Islet precursor cell (in vitro differentiated cells): ENCODE measurements at regions not wholly inside any gene's neighbourhood (a gene's known extent, or its start where the extent isn't known, plus 50 kb on each side); places are given as distances from the start of the nearest gene placed in this dataset.
"Not testable (repeated sequence)": the region's sequence is repeated elsewhere in the genome, so short reads cannot be mapped to it uniquely, and the experiment has no call there.

Experiments
- DNase-seq: peaks from one replicate; pipeline ENCODE4 v3.0.0-alpha.2; 2018

DNA sequence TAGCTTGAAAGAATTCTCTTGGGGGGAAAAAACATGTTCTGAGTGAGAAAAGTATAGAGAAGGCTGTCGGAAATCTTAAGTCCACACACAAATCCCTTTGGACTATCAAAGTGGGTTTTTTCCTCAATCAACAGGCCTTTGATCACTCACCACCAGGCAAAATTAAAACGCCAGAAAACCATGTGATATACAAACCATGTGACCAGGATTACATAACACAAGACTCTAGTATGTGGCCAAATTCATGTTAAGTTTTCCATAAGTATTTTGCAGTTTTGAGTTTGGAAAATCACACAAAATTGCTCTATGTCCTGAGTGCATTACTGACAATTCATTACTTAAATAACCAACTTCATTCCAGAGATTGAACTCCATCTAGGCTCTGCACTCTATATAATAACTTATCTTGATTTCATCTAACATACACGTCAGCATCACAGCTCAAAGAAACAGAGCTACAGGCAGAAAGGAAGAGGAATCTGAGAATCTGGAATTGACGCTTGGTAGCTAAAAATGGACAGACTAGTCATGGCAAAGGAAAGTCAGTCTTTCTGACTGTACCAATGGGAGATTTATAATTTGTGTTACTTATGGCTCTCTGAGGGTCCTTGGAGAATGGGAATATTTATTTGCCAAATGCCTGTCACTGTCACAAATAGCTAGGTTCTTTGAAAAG, 383.5 kb downstream of the SFMBT2 start:
- DNase-seq: no peak

DNA sequence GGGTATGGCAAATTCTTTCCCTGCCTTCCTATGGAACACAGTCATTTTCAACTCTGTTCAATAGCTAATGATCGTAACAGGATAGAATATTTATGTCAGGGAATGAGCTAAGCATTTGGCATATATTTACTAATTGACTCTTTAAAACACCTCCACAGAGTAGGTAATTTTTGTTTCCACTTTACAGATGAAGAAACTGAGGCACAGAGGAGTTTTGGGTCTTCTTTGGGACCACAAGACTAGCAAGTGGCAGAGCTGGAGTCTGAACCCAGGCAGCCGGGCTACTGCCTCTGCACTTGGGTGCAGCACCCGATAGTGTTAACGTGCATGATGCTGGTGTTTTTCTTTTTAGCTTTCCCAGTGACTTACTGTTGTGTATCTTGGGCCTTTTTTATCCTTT, 384.0 kb downstream of the SFMBT2 start:
- DNase-seq: no peak

DNA sequence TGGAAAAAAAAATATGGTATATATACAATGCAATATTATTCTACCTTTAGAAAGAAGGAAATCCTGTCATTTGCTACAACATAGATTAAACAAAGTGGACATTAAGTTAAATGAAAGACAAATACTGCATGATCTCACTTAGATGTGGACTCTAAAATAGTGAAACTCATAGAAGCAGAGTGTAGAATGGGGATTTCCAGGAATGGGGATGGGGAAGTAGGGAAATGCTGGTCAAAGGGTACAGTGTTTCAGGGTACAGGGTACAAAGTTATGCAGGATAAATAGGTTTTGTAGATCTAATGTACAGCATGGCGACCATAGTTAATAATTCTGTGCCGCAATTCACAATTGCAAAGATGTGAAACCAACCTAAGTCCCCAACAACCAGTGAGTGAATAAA, 385.5 kb downstream of the SFMBT2 start:
- no peak for DNase-seq

DNA sequence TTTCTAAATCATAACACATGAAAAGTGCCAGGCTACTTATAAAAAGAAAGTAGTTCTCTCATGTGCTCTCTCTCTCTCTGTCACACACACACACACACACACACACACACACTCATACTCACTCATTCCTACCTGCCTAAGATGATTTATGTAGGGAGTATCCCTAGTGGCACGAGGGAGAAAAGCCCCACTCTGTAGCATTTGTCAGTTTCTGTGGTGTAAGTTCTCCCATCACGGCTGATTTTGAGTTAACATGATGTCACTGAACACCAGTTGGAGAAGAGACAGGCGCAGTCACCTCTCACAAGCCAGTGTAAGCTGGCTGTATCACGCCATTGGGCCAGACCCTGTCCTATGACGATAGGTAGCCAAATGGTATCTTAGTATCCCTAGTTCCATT, 395.4 kb downstream of the SFMBT2 start:
- DNase-seq: no peak

DNA sequence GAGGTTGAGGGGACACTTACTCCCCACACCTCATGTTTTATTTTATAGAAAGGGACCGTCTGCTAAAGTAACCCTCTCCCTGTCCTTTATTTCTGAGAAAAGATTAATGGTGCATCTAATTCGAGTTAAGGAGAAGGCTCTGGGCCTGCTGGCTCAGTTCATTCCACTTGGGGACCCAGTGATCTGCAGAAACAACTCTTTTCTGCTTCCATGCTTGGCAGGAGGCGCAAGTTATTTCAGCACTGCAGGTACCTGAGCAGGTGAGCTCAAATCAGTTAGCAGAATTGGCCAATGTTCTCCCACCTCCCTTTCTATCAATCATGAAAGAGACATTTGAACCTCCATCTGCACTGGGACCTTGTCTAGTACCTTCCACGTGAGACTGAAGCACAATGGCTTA, 396.1 kb downstream of the SFMBT2 start:
- DNase-seq: no peak

DNA sequence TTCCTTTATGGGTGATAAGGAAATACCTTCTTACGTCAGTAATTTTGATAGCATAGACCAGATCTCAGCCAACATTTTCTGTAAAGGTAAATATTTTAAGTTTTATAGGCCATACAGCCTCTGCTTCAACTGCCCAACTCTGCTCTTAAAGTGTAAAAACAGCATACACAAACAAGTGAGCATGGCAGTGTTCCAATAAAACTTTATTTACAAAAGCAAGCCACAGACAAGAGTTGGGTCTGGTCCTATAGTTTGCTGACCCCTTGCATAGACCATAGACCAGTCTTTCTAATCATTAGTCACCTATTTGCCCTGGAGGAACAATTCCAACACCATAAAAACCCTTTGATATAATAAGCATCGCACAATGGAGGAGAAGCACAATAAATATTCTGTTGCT, 398.8 kb downstream of the SFMBT2 start:
- no peak for DNase-seq

DNA sequence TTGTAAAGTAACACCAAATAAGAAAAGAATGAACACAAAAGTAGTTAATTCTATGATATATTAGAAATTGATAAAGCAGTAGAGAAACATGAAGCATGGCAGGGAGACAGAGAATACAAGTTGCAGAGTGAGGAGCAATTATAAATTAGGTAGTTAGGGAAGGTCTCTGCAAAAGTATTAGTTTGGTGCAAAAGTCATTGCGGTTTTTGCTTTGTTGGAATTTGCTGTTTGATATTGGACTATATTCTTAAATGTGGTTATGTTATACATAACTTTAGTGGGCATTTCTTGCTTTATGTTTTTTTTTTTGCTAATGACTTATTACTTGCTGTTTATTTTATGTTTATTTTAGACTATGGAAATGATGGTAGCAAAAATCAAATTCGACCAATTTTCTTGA, 402.2 kb downstream of the SFMBT2 start:
- DNase-seq: no peak

DNA sequence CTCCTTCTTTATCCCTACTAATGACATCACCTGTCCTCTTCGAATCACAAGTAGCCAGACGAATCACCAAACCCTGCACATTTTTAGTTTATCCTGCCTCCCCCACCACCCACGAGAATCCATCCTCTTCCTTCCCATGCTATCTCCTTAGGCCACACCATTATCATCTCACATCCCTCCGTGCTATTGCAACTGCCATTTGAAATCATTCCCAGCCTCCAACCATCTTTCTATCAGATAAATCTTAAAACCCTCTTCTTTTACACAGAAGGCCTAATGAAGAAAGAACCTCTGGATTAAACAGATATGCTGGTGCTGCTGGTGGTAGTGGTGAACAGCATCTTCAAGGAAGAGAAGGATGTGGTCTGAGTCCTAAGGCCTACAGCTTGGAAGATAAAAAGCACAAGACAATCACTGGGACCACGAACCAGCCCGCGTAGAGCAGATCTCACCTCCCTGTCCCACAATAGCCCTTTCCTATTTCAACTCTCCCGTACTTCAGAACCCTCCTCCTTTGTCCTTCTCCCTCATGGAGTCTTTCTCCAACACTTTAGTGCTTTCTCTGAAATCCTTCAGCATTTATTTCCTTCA, 403.1 kb downstream of the SFMBT2 start:
- DNase-seq: no peak

DNA sequence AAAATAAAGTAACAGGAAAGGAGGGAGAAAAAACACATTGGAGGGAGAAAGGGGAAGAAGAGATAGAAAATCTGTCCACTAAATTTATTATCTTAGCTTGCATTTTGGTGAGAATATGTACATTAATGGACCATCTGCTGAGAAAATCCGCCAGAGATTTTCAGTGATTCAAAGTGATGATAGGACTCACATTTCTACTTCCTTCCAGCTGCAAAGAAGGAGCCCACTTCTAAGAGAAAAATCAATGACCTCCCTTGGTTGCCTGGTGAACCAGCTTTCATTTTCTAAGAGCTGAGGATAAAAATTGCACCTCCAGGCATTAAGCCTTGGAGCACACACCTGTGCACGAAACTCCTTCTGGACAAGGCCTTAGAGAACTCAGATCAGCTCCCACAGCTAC, 404.3 kb downstream of the SFMBT2 start:
- no peak for DNase-seq

DNA sequence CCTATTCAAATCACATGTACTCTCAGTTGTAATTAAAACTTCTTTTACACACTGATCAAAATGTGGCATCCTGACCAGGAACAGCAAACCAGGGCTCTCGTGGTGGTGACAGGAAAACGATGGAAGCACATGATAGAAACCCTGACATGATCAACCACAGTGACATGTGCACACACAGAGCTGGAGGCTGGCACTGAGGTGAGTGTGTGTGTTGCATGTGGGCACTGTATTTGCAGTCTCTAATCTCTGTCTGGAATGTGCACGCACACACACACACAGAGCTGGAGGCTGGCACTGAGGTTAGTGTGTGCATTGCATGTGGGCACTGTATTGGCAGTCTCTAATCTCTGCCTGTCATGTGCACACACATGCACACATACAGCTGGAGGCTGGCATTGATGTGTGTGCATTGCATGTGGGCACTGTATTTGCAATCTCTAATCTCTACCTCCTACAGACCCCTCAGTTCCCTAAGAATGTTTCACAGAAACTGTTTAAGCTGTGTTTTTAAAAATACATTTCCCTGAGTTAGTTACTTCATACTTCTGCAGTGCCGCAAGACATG, 406.9 kb downstream of the SFMBT2 start:
- DNase-seq: no peak

DNA sequence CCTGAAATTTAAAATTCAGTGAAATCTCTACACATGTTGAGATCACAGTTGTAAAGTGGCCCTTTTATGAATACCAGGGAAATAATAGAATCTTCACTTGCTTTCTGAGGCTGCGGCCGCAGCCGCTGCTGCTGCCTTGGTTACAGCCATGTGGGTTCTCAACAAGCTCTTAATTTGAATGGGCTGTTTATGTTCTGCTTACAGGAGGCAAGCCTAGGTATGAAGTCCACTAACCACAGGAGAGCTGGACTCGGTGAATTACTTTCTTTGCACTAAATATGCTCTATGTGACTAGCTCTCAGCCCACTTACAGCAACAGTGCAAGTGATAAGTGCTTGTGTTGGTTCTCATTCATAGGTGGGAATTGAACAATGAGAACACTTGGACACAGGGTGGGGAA, 410.8 kb downstream of the SFMBT2 start:
- DNase-seq: no peak

DNA sequence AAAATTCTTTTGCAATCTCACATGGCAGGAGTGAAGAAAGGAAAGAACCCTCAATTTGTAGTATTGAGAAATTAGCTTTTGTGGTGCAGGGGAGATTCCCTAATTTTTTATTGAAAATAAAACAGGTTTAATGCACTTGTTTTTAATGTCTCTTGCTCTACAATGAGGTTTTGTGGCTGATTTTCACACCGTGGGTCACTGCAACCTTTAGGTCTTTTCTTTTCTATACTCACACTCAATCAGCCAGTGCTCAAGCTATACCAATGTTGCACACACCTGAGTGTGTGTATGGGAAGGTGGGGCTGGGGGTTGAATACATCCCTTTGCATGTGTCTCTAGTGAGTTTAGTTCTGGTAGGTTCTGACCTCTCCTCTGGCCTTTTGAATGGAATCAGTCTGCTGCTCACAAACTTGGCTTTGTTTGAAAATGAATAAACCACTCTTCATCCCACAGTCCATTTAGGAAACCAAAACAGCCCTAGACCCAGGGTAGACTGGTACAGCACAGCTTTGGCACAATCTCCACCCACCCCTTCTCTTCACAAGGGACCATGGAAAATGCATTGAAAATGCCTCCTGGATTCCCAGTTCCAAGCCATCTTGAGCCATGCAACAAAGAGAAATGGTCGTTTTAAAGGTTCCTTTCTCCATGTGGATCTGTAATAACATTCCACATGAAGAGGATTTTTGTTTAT, 411.5 kb downstream of the SFMBT2 start:
- no peak for DNase-seq

DNA sequence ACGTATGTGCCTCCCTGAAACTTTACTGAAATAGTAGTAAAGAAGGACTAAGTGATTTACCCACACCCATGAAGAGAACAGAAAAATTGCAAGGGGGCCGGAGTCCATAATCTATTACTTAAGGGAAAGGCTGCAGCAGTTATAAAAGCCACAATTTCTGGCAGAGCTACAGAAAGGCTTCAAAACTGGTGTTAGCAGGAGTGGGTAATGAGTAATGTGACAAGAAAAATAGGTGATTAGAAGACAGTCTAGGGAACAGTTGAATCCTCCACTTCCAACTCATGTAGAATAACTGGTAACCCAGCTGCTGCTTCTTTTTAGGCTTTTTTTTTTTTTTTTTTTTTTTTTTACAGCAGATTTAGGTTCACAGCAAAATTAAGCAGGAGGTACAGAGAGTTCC, 413.3 kb downstream of the SFMBT2 start:
- no peak for DNase-seq

DNA sequence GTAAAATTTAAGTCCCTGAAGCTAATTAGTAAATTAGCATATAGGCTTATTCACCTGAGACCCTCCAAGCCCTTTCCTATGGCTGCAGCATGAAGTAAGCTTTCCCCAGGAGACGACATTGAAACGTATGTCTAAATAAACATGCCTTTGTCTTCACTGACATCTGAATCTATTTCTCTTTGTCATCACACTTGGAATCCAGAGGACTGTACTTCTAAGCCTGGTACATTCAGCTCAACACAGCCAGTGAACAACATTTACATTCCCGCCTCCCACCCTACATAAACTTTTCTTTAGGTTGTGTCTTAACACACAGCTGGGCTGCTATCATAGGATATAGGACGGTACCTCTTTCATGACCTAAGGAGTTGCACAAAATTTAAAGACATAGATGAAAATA, 414.4 kb downstream of the SFMBT2 start:
- DNase-seq: no peak

DNA sequence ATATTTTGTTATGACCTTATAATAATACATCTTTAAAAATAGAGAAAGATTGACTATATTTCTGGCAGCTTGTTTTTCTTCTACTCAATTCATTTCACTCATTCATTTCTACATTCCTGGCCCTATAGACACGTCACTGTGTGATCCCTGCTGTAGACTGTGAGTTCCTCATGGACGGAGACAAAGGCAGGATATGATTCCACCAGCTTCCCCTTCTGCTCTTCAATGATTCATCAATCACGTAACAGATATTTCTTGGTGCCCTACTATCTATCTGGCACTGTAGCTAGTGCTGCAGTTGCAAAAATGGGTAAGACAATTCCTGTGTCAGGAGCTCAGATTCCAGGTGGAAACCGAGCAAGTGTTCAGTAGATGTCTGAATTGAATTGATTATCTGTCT, 415.0 kb downstream of the SFMBT2 start:
- DNase-seq: no peak

DNA sequence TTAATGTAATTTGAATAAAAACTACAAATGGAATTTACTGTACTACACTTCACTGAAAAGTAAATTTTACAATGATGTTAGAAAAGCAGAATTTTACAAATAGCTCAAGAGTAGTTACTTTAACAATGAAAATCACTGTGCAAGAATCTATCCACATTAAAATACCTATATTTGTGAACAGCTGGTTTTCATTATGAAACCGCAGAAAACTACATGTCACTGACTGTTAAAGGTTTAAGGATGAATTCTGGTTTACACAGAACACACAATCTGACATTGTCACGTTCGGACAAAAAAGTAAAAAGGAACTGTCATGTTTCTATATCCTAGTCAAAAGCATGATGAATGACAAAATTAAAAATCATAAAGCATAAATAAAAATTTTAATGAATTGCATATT, 415.3 kb upstream of the PRKCQ start:
- DNase-seq: no peak

DNA sequence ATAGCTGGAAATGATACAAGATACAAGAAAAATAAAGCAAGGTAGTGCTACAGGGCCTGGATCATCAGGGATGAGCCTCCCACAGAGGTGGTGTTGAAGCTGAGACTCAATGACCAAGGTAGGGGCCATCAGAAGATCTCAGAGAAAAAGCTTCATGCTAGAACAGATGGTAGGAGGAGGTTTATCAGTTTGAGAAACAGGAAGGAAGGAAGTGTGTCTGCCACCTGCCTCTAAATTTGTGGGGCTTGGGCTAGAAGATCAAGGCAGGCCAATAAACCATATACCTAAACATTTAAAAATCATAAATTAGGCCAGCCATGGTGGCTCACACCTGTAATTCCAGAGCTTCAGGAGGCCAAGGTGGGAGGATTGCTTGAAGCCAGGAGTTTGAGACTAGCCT, 410.8 kb upstream of the PRKCQ start:
- DNase-seq: no peak

DNA sequence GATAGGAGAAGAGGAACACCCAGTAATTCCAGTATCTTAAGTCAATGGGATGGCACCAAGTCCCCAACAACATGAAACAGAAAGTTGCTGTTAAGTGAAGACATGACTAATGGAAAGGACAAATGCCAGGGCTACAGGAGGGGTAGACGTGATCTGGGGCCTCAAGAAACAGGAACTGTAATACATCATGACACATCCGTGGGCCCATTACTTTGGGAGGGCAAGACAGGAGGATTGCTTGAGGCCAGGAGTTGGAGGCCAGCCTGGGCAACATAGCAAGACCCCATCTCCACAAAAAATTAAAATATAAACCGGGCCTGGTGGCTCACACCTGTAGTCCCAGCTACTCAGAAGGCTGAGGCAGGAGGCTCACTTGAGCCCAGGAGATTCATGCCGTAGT, 408.6 kb upstream of the PRKCQ start:
- DNase-seq: no peak

DNA sequence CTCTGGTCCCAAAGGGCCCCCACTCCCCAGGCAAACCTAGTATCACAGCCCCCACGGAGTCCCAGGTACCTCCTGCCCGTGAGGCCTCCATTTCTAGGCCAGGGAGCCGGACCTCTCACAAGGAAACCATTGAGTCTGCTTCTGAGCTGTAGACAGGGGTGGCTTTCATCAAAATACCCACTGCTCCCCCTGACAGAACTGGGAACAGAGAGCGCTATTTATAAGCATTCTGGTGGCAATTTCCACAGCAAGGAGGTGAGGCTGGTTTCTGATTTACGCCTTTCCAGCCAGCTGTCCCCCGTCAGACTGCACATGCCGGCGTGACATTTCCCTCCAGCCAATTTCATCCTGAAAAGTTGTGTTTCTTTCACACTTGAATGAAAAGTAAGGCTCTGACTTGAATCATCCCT, 407.5 kb upstream of the PRKCQ start:
- DNase-seq: no peak

DNA sequence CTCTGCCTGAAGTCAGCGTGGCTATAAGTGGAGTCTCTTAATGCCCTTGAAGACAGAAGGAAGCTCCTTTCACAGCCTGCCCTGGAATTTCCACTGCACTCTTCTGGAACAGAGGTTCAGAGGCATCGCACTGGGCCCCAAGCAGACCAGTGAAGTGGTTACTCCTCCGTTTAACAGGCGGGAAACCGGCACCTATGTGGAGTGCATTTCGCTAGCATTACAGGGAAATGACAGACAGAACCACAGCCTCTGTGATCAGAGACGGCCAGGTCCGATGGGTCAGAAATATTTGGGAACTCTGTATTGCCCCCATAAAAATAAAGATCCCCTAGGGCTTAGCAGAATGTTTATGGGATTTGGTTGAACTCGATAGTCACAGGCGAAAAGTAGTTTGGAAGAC, 406.9 kb upstream of the PRKCQ start:
- no peak for DNase-seq

DNA sequence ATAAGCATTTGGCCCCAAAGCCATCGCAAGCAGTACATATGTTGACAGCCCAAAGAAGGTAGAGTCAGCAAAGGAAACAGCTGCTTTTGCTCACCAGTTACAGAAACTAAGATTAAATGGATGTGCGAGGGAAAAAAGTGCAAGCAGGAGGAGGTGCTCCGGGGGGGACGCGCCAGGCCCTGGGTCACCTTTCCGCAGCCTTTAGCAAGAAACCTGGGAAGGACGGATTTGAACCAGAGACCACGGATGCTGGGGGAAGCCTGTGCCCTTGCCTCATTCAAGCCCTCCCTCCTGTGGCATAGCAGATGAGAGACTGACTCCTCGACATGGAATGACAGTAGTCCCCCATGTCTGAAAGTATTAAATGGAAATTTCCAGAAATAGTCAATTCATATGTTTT, 405.6 kb upstream of the PRKCQ start:
- no peak for DNase-seq

DNA sequence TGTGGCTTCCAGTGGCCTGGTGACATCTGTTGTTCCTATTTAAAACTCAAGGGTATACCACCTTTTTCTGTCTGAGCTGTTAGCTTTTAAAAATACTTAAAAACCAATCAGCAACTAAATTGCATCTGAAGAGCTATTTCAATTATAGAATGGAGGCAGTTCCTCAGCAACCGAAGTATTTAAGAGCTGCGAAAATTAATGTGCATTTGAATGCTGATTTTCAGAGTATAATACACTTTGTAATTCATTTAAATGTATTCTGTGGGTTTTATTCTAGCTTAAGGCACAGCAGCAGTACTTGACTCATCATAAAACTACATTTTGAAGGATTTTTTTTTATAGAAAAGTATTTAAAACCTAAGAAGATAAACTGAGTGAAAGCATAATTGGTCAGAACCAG, 404.9 kb upstream of the PRKCQ start:
- no peak for DNase-seq

DNA sequence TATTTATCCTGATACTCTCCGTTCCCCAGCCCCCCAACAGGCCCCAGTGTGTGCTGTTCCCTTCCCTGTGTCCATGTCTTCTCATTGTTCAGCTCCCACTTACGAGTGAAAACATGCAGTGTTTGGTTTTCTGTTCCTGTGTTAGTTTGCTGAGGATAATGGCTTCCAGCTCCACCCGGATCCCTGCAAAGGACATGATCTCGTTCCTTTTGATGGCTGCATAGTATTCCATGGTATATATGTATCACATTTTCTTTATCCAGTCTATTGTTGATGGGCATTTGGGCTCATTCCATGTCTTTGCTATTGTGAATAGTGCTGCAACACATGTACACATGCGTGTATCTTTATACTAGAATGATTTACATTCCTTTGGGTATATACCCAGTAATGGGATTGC, 403.9 kb upstream of the PRKCQ start:
- DNase-seq: not testable (repeated sequence)

DNA sequence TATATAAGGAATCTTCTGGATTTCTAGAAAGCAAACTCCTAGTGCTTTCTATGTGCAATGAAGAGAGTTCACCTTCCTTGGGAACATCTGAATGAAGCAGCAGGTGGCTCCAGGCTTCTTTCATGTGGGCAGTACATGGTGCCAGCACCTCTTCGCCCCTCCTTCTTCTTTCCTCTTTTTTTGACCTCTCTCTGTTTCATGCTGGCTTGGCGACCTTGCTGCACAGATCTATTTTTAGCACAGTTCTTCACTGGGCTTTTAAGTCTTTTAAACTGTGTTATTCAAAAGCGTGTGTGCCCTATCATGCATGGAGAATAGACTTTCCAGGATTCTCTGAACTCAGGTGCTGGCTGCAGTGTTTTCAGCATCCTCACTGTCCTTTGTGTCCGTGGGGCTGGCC, 400.3 kb upstream of the PRKCQ start:
- no peak for DNase-seq
